Pancreas (tissue), 10 donors: ENCODE measurements at regions not wholly inside any gene's neighbourhood (a gene's known extent, or its start where the extent isn't known, plus 50 kb on each side); places are given as distances from the start of the nearest gene placed in this dataset.

Source experiments
- ATAC-seq, 4 donors: fragments of 200-7000 bp; cut with Tn5 transposase; one replicate each; pipeline versions ENCODE4 v1.8.0 to v1.9.1; 2020; ENCODE audit warnings: mild to moderate bottlenecking in 4 of 4, moderate library complexity in 4 of 4
- DNase-seq, 6 donors: peaks; one replicate each; pipeline ENCODE4 v3.0.0-alpha.2; 2020
- FAIRE-seq: peaks from 2 replicates; lab custom pipeline; 2012; peaks lifted over from hg19 to GRCh38; lab: Jason Lieb, UNC
- H3K27ac ChIP-seq, 4 donors: fragments of 200-600 bp; sonication (generic); 1 replicate in 3 of 4; 2 replicates in 1 of 4; pipeline versions ENCODE4 v1.5.0 to v1.8.0; 2020
- H3K27me3 ChIP-seq, 4 donors: fragments of 200-600 bp; one replicate each; pipeline ENCODE4 v1.8.0; 2021
- H3K36me3 ChIP-seq, 3 donors: fragments of 200-600 bp; sonication (generic) in 1 of 3; one replicate each; pipeline versions ENCODE4 v1.5.0 to v1.8.0; 2020 to 2021
- H3K4me1 ChIP-seq, 3 donors: fragments of 200-600 bp; one replicate each; pipeline ENCODE4 v1.8.0; 2021
- H3K4me3 ChIP-seq, 4 donors: fragments of 200-600 bp; sonication (generic) in 2 of 4; one replicate each; pipeline versions ENCODE4 v1.5.0 to v1.8.0; 2020 to 2021
- H3K9me3 ChIP-seq, 4 donors: fragments of 200-600 bp; one replicate each; pipeline ENCODE4 v1.8.0; 2021
- WGBS, 2 donors: extraction: QIAGEN DNeasy Blood & Tissue Kit; methylation state at CpG; one replicate each; pipeline ENCODE4 v1.1.7; 2013; 5-methylcytosine and 5-hydroxymethylcytosine counted together
- intact Hi-C, 3 donors: fragments of 100-400 bp; cut with DNase I; formaldehyde crosslinking; loops; one replicate each; pipeline versions ENCODE4 v1.11.1 to v1.14.2; 2022
- TF ChIP-seq, protein P1 (sequence below), 4 donors: fragments of 200-600 bp; sonication (generic) in 3 of 4; IDR thresholded peaks; one replicate each; pipeline versions ENCODE4 v1.5.0 to v1.8.0; 2021; ENCODE audit warnings: antibody characterized with exemption in 4 of 4
- donor health status: healthy with polysubstance abuse.
- donor health status: DM: no; HTN: no; CAD: no; lungs with moderate emphysema.
- donor health status: DM: no; HTN: no; CAD: no.
- donor health status: control.
- donor health status: control.
- donor health status: Bipolar disorder and iron deficiency.
- donor health status: DM: yes; HTN: yes; CAD: no.
- donor health status: DM: no; HTN: no; CAD: no.
- donor health status: DM: no; HTN: no; CAD: no.
- donor health status: DM: yes; HTN: yes; CAD: no.

DNA sequence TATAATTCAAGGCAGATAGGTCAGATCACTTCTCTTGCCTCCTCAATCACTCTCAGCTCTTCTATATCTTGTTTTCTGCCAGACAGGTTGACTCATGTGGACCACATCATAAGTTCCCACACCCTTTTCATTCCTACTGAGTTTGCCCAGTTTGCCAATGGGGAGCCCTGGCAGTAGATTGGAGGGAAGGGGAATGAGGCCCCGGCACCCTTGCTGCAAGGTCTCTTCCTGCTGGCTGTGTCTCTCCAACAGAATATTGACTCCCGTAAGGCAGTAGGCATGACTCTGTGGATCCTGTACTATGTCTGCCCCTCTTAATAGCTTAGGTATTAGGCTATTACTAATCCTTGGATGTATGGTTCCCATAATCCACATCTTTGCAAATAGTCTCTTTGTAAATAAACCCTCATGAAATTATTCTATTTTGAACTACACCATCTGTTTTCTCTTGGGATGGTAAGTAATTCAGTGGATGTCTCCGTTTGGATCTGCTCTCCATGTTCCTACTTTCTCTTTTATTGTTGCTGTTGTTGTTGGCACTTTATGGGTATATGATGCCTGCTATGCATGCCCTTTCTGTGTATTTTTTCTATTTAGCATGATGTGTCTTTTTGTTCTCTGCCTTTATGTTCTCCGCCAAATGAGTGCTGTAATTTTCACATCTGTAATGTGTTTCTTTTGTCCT is 65.5 kb upstream of the DCBLD2 start:
- DNase-seq = no peak
- H3K4me3 ChIP-seq = no peak overlapping the region
- intact Hi-C loops = no loop called here
- no peak for FAIRE-seq
- peaks cover 0 to 3% (median 0%) of the 10 kb centered on the region in 4 donors for H3K27me3 ChIP-seq
- TF ChIP-seq, protein P1, sequence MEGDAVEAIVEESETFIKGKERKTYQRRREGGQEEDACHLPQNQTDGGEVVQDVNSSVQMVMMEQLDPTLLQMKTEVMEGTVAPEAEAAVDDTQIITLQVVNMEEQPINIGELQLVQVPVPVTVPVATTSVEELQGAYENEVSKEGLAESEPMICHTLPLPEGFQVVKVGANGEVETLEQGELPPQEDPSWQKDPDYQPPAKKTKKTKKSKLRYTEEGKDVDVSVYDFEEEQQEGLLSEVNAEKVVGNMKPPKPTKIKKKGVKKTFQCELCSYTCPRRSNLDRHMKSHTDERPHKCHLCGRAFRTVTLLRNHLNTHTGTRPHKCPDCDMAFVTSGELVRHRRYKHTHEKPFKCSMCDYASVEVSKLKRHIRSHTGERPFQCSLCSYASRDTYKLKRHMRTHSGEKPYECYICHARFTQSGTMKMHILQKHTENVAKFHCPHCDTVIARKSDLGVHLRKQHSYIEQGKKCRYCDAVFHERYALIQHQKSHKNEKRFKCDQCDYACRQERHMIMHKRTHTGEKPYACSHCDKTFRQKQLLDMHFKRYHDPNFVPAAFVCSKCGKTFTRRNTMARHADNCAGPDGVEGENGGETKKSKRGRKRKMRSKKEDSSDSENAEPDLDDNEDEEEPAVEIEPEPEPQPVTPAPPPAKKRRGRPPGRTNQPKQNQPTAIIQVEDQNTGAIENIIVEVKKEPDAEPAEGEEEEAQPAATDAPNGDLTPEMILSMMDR (IDR thresholded peaks at IDR 0.05) = no peak
- no peak overlapping the region for H3K27ac ChIP-seq
- no peaks in the 10 kb centered on the region for H3K4me1 ChIP-seq
- no peaks in the 10 kb centered on the region for H3K9me3 ChIP-seq
- no peaks in the 10 kb centered on the region for H3K36me3 ChIP-seq
- ATAC-seq = no peak
- WGBS, 2 donors = 70 to 79% methylated on average over 4 of the region's 4 CpGs

DNA sequence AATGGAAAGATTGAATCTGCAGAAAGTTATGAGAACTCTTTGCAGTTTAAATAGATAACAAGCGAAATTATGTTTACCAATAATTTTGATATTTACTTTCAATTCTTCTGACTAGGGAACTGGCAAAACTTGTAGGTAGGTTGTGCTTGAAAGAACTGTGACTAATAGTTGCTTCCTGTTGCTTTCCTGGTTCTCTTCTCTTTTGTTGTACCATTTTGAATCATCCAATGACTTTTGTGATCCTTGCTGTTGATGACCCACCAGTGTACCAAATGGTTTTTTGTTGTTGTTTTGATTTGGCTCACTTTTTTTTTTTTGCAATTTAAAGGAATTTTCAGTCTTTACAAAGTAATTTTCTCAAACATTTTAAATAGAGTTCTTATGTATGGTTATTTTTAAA is 64.9 kb upstream of the DCBLD2 start:
- ATAC-seq (no peak), FAIRE-seq (no peak)

DNA sequence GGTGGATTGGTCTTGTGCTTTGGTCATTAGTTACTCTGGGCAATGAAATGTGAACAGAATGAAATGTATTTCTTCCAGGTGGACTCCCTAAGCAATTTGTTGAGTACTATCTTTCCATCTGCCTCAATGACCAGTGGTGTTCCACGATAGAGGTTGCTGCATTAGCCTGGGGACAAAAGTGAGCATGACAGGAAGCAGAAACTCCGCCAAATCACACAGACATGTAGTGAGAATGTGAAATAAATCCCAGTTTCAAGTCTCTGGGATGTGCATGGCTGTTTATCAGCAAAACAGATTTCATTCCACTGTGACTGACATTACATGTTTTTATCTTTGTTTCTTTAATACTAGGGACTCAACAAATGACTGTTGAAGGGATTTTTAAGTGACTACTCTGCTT is 63.3 kb upstream of the DCBLD2 start:
- no peaks in the 10 kb centered on the region for H3K36me3 ChIP-seq
- H3K4me1 ChIP-seq = no peaks in the 10 kb centered on the region
- intact Hi-C loops = no loop called here
- no peak overlapping the region for H3K27ac ChIP-seq
- H3K9me3 ChIP-seq = no peaks in the 10 kb centered on the region
- FAIRE-seq (no peak), DNase-seq (no peak), ATAC-seq (no peak)
- H3K4me3 ChIP-seq = no peak overlapping the region
- peaks cover 0 to 3% (median 0%) of the 10 kb centered on the region in 4 donors for H3K27me3 ChIP-seq
- 59 to 82% methylated on average over 2 of the region's 2 CpGs for WGBS, 2 donors
- TF ChIP-seq, protein P1 (IDR thresholded peaks at IDR 0.05) = no peak

More for the DNA sequence above, 64.9 kb upstream of the DCBLD2 start:
- Histone ChIP-seq H3K4me1 (no peaks in the 10 kb centered on the region), H3K36me3 (no peaks in the 10 kb centered on the region), H3K9me3 (no peaks in the 10 kb centered on the region), H3K27me3 (peaks cover 0 to 3% (median 0%) of the 10 kb centered on the region in 4 donors), H3K27ac (no peak overlapping the region), H3K4me3 (no peak overlapping the region)
- DNase-seq = no peak
- 42 to 54% methylated on average over 1 of the region's 1 CpG for WGBS, 2 donors
- intact Hi-C loops = no loop called here
- TF ChIP-seq, protein P1 (IDR thresholded peaks at IDR 0.05) = no peak

DNA sequence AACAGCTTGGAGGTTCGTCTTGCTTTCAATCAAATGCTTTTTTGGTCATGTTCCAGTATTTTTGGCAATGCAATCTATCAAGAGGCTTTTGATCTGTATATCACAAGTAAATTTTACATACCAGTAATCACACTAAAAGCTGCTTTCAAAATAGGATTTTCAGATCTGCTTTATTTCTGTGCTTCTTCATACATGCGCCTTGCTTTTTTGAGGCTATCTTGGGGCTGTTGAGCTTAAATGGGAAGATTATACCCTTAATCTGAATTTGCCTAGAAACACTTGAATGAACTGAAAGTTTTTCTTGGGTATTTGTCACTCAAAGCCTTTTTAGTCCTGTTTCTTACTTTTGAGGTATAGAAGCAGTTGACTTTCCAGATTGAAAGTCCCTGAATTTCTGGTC is 62.1 kb upstream of the DCBLD2 start:
- intact Hi-C loops = no loop called here
- ATAC-seq (no peak), FAIRE-seq (no peak), DNase-seq (no peak)
- Histone ChIP-seq H3K4me1 (no peaks in the 10 kb centered on the region), H3K27me3 (peaks cover 0 to 3% (median 0%) of the 10 kb centered on the region in 4 donors), H3K27ac (no peak overlapping the region), H3K4me3 (no peak overlapping the region), H3K9me3 (no peaks in the 10 kb centered on the region), H3K36me3 (no peaks in the 10 kb centered on the region)
- TF ChIP-seq, protein P1 (IDR thresholded peaks at IDR 0.05) = no peak
- 69 to 74% methylated on average over 2 of the region's 2 CpGs for WGBS, 2 donors

DNA sequence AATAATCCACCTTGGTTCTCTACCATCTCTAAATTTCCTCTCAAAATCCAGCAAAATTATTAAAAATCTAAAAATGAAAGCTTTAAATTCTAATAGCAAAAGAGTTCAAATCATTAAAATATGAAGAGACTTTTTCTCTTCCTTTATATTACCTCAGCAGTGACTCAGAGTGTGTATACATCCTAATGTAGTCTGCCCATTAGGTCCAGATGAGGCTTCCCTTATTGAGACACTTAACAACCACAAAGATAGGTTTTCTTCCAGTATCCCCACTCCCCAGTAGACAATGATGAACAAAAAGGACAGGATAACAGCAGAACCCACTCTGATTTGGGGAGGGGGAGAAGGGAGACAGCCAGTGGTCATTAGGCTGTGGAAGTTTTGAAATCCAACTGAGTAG is 61.5 kb upstream of the DCBLD2 start:
- no peak overlapping the region for H3K4me3 ChIP-seq
- no peaks in the 10 kb centered on the region for H3K36me3 ChIP-seq
- ATAC-seq (no peak), DNase-seq (no peak), FAIRE-seq (no peak)
- no peaks in the 10 kb centered on the region for H3K9me3 ChIP-seq
- TF ChIP-seq, protein P1 (IDR thresholded peaks at IDR 0.05) = no peak
- H3K27me3 ChIP-seq = peaks cover 0 to 3% (median 0%) of the 10 kb centered on the region in 4 donors
- H3K4me1 ChIP-seq = no peaks in the 10 kb centered on the region
- no peak overlapping the region for H3K27ac ChIP-seq
- intact Hi-C loops = no loop called here
